ENCODE measurements at regions not wholly inside any gene's neighbourhood (a gene's known extent, or its start where the extent isn't known, plus 50 kb on each side); places are given as distances from the start of the nearest gene placed in this dataset.

DNA sequence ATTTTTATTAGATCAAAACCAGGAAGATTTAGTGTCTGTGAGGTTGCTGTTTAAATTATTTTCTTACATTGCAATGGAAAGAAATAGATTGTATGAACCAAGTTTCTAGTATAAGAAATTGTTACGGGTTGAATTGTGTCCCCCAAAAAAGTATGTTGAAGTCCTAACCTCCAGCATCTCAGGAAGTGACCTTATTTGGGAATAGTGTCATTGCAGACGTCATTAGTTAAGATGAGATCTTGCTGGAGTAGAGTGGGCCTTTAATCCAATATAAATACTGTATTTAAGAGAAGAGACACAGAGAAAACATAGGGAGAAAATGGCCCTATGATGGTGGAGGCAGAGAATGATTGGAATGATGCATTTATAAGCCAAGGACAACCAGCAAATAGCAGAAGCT is 188.7 kb upstream of the SAMSN1 start:
- H3K9me3 ChIP-seq (ENCODE audit: control insufficient read depth, insufficient read depth, low read depth, low read length): no peaks in the 10 kb centered on the region
- TF ChIP-seq, protein P1, sequence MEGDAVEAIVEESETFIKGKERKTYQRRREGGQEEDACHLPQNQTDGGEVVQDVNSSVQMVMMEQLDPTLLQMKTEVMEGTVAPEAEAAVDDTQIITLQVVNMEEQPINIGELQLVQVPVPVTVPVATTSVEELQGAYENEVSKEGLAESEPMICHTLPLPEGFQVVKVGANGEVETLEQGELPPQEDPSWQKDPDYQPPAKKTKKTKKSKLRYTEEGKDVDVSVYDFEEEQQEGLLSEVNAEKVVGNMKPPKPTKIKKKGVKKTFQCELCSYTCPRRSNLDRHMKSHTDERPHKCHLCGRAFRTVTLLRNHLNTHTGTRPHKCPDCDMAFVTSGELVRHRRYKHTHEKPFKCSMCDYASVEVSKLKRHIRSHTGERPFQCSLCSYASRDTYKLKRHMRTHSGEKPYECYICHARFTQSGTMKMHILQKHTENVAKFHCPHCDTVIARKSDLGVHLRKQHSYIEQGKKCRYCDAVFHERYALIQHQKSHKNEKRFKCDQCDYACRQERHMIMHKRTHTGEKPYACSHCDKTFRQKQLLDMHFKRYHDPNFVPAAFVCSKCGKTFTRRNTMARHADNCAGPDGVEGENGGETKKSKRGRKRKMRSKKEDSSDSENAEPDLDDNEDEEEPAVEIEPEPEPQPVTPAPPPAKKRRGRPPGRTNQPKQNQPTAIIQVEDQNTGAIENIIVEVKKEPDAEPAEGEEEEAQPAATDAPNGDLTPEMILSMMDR (conservative IDR thresholded peaks at IDR 0.05 in 1 of 2, IDR thresholded peaks at IDR 0.05 in 1 of 2; ENCODE audit: low read depth in 1 of 2, low read length in 2 of 2): no peak
- no peak for TF ChIP-seq EZH2 (IDR thresholded peaks at IDR 0.05; ENCODE audit: low read length, missing control alignments)
- H3K4me1 ChIP-seq (ENCODE audit: control insufficient read depth, extremely low read depth, insufficient read depth, low read length): no peaks in the 10 kb centered on the region
- no peaks in the 10 kb centered on the region for H3K27me3 ChIP-seq (ENCODE audit: control insufficient read depth, insufficient read depth, low read length)
- no peak overlapping the region for H3K27ac ChIP-seq (ENCODE audit: insufficient read depth, low read length)
- no peaks in the 10 kb centered on the region for H3K36me3 ChIP-seq (ENCODE audit: control insufficient read depth, insufficient read depth, low read length)
- no peak overlapping the region for H3K9ac ChIP-seq (ENCODE audit: insufficient read depth, low read length)
- no peaks in the 10 kb centered on the region for H3K79me2 ChIP-seq (ENCODE audit: control insufficient read depth, insufficient read depth, low read length)
- H3K4me2 ChIP-seq (ENCODE audit: extremely low read depth, insufficient read depth, low read length): no peak overlapping the region
- no peaks in the 10 kb centered on the region for H4K20me1 ChIP-seq (ENCODE audit: control insufficient read depth, extremely low read depth, insufficient read depth, low read length)
- no peak overlapping the region for H2AFZ ChIP-seq (ENCODE audit: low read length)
- DNase-seq (ENCODE audit: low read depth in 2 of 2): no peak
- no peak overlapping the region for H3K4me3 ChIP-seq (replicated peaks in 1 of 4; ENCODE audit: control extremely low read depth in 1 of 4, insufficient read depth in 1 of 4, low read depth in 3 of 4, low read length in 4 of 4)

DNA sequence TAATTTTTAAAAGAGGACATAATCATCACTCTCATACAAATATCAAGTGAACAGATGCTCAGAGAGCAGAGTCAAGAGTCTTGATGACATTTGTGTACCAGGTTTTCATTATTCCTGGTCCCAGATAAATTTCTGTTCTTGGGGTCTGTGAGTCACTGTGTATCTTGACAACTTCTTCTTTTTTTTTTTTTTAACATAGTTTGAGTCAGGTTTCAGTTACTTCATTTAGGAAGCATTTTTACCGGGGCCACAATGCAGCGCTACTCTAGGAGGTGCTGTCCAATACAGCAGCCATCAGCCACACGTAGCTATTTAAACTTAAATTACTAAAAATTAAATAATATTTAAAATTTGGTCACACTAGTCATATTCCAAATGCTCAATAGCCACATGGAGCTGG is 188.1 kb upstream of the SAMSN1 start:
- TF ChIP-seq, protein P1 (conservative IDR thresholded peaks at IDR 0.05 in 1 of 2, IDR thresholded peaks at IDR 0.05 in 1 of 2; ENCODE audit: low read depth in 1 of 2, low read length in 2 of 2): no peak
- no peak for TF ChIP-seq EZH2 (IDR thresholded peaks at IDR 0.05; ENCODE audit: low read length, missing control alignments)
- no peaks in the 10 kb centered on the region for H3K27me3 ChIP-seq (ENCODE audit: control insufficient read depth, insufficient read depth, low read length)
- no peaks in the 10 kb centered on the region for H3K4me1 ChIP-seq (ENCODE audit: control insufficient read depth, extremely low read depth, insufficient read depth, low read length)

DNA sequence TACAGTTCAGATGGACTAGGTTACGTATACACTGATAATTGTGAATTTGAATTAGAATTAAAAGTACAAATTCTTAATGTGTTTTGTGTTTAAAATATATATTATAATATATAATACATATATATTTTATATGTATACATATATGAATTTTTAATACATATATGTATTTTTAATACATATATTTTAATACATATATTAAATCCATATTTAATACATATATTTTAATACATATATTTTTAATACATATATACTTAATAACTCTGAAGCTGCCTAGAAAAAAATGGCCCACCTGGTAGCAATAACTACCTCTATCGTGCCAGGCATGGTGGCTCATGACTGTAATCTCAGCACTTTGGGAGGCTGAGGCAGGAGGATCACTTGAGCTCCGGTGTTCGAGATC is 179.1 kb upstream of the SAMSN1 start:
- Histone ChIP-seq H3K27ac (ENCODE audit: insufficient read depth, low read length) (no peak overlapping the region), H3K36me3 (ENCODE audit: control insufficient read depth, insufficient read depth, low read length) (no peaks in the 10 kb centered on the region), H3K79me2 (ENCODE audit: control insufficient read depth, insufficient read depth, low read length) (no peaks in the 10 kb centered on the region), H3K27me3 (ENCODE audit: control insufficient read depth, insufficient read depth, low read length) (no peaks in the 10 kb centered on the region), H4K20me1 (ENCODE audit: control insufficient read depth, extremely low read depth, insufficient read depth, low read length) (no peaks in the 10 kb centered on the region), H3K9ac (ENCODE audit: insufficient read depth, low read length) (no peak overlapping the region), H3K4me3 (replicated peaks in 1 of 4; ENCODE audit: control extremely low read depth in 1 of 4, insufficient read depth in 1 of 4, low read depth in 3 of 4, low read length in 4 of 4) (no peak overlapping the region), H3K4me2 (ENCODE audit: extremely low read depth, insufficient read depth, low read length) (no peak overlapping the region), H3K9me3 (ENCODE audit: control insufficient read depth, insufficient read depth, low read depth, low read length) (no peaks in the 10 kb centered on the region), H3K4me1 (ENCODE audit: control insufficient read depth, extremely low read depth, insufficient read depth, low read length) (no peaks in the 10 kb centered on the region), H2AFZ (ENCODE audit: low read length) (no peak overlapping the region)
- TF ChIP-seq EZH2 (IDR thresholded peaks at IDR 0.05; ENCODE audit: low read length, missing control alignments): no peak
- TF ChIP-seq, protein P1 (conservative IDR thresholded peaks at IDR 0.05 in 1 of 2, IDR thresholded peaks at IDR 0.05 in 1 of 2; ENCODE audit: low read depth in 1 of 2, low read length in 2 of 2): no peak
- DNase-seq (ENCODE audit: low read depth in 2 of 2): no peak

More for the DNA sequence above, 188.1 kb upstream of the SAMSN1 start:
- Histone ChIP-seq H4K20me1 (ENCODE audit: control insufficient read depth, extremely low read depth, insufficient read depth, low read length) (no peaks in the 10 kb centered on the region), H3K36me3 (ENCODE audit: control insufficient read depth, insufficient read depth, low read length) (no peaks in the 10 kb centered on the region), H3K27ac (ENCODE audit: insufficient read depth, low read length) (no peak overlapping the region), H3K9ac (ENCODE audit: insufficient read depth, low read length) (no peak overlapping the region), H3K79me2 (ENCODE audit: control insufficient read depth, insufficient read depth, low read length) (no peaks in the 10 kb centered on the region), H2AFZ (ENCODE audit: low read length) (no peak overlapping the region), H3K4me3 (replicated peaks in 1 of 4; ENCODE audit: control extremely low read depth in 1 of 4, insufficient read depth in 1 of 4, low read depth in 3 of 4, low read length in 4 of 4) (no peak overlapping the region), H3K9me3 (ENCODE audit: control insufficient read depth, insufficient read depth, low read depth, low read length) (no peaks in the 10 kb centered on the region), H3K4me2 (ENCODE audit: extremely low read depth, insufficient read depth, low read length) (no peak overlapping the region)
- DNase-seq (ENCODE audit: low read depth in 2 of 2): no peak

Data from fibroblast of lung (primary cell).